ENCODE measurements at regions not wholly inside any gene's neighbourhood (a gene's known extent, or its start where the extent isn't known, plus 50 kb on each side); places are given as distances from the start of the nearest gene placed in this dataset.
"Not testable (repeated sequence)": the region's sequence is repeated elsewhere in the genome, so short reads cannot be mapped to it uniquely, and the experiment has no call there.

DNA sequence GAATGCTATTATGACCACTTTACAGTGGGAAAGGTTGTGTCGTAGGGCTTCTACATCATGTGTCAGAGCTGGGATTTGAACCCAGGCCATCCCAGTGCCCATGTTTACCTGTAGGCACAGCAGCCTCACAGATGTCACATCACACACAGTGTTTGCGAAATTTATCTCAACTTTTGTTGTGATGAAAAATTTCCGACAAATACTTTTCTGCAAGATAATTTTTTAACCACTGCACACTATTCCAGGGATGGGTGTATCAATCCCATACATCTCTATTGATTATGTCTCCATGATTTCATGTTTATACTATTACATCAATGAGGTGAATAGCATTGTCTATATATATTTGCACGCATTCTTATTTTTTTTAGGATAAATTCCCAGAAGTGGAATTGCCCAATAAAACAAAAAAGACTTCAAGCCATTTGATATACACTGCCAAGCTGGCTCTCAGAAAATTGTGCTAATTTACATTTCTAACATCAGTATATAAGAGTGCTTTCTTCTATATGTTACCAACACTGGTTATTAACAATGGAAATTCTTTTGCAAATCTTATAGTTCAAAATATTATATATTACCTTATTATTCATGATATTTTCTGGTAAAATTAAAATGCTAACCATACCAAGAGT lies 189.1 kb upstream of the ZNF217 start:
- DNase-seq, result no peak
- intact Hi-C loops (cut with DNase I), result no loop called here
- Histone ChIP-seq H3K9me3 (no peaks in the 10 kb centered on the region), H3K27ac (no peak overlapping the region), H3K4me3 (no peak overlapping the region), H3K36me3 (no peaks in the 10 kb centered on the region), H3K4me1 (ENCODE audit: insufficient read depth) (no peaks in the 10 kb centered on the region), H3K27me3 (no peaks in the 10 kb centered on the region)
- no peak for TF ChIP-seq EP300 (IDR thresholded peaks at IDR 0.05)
- no peak for TF ChIP-seq POLR2A (IDR thresholded peaks at IDR 0.05)
- TF ChIP-seq CTCF (IDR thresholded peaks at IDR 0.05), result no peak
- WGBS, 3 donors, result 71 to 85% (median 81%) methylated on average over 4 of the region's 4 CpGs

DNA sequence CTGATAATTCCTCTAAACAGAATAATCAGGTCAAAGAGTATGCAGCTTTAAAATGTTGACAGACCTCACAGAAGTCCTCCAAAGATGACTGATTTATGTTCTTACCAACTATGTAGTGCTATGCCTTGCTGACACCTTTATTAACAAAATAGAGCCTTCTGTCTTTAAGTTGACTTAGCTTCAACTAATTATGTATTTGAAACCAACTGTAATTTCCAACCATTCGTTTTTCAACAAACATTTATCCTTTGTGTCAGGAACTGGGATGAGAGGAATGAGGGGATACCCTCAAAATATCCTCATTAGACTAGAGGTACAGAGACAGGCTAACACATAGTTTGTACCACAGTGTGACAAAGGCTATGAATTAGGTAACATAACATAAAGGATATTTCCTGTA lies 186.2 kb upstream of the ZNF217 start:
- H3K4me3 ChIP-seq, result no peak overlapping the region
- no peaks in the 10 kb centered on the region for H3K4me1 ChIP-seq (ENCODE audit: insufficient read depth)
- TF ChIP-seq CTCF (IDR thresholded peaks at IDR 0.05) (no peak), EP300 (IDR thresholded peaks at IDR 0.05) (no peak), POLR2A (IDR thresholded peaks at IDR 0.05) (no peak)
- no peaks in the 10 kb centered on the region for H3K36me3 ChIP-seq
- intact Hi-C loops (cut with DNase I), result no loop called here
- 54 to 71% (median 58%) methylated on average over 1 of the region's 1 CpG for WGBS, 3 donors
- H3K9me3 ChIP-seq, result no peaks in the 10 kb centered on the region
- H3K27ac ChIP-seq, result no peak overlapping the region
- H3K27me3 ChIP-seq, result no peaks in the 10 kb centered on the region
- DNase-seq, result no peak

DNA sequence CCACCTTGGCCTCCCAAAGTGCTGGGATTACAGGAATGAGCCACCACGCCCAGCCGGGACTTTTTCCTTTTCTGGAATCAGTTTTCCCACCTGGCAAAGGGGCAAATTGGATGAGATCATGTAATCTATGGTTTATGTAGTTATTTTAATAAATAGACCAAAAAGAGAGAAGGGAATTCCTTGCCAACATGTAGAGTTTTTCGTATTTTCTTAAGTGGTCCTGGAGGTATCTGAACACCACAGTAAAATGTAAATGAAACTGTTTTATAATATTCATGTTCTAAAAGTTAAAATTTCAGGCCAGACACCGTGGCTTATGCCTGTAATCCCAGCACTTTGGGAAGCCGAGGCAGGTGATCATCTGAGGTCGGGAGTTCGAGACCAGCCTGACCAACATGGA lies 185.1 kb upstream of the ZNF217 start:
- Histone ChIP-seq H3K36me3 (no peaks in the 10 kb centered on the region), H3K9me3 (no peaks in the 10 kb centered on the region), H3K4me1 (ENCODE audit: insufficient read depth) (peaks cover 2% of the 10 kb centered on the region), H3K27ac (no peak overlapping the region), H3K4me3 (no peak overlapping the region), H3K27me3 (no peaks in the 10 kb centered on the region)
- TF ChIP-seq POLR2A (IDR thresholded peaks at IDR 0.05) (no peak), CTCF (IDR thresholded peaks at IDR 0.05) (no peak), EP300 (IDR thresholded peaks at IDR 0.05) (no peak)
- 97% methylated on average over 7 of the region's 7 CpGs for WGBS, 3 donors
- no peak for DNase-seq
- intact Hi-C loops (cut with DNase I), result no loop called here

- no peak overlapping the region for H3K27ac ChIP-seq
- H3K36me3 ChIP-seq, result no peaks in the 10 kb centered on the region
- no peaks in the 10 kb centered on the region for H3K9me3 ChIP-seq
- DNase-seq, result no peak
- peaks cover 2% of the 10 kb centered on the region for H3K4me1 ChIP-seq (ENCODE audit: insufficient read depth)
- TF ChIP-seq EP300 (IDR thresholded peaks at IDR 0.05), result no peak
- no peak for TF ChIP-seq CTCF (IDR thresholded peaks at IDR 0.05)
- no peak for TF ChIP-seq POLR2A (IDR thresholded peaks at IDR 0.05)
- H3K27me3 ChIP-seq, result no peaks in the 10 kb centered on the region
- H3K4me3 ChIP-seq, result no peak overlapping the region
- intact Hi-C loops (cut with DNase I), result no loop called here
- 86 to 92% (median 90%) methylated on average over 9 of the region's 9 CpGs for WGBS, 3 donors
Measured at GRCh38 chr20:53778041-53778516, 184.4 kb upstream of the ZNF217 start.

GRCh38 chr20:53777402-53777801 lies 183.8 kb upstream of the ZNF217 start:
- H3K9me3 ChIP-seq; intact Hi-C loops (cut with DNase I); H3K27ac ChIP-seq; H3K4me1 ChIP-seq (ENCODE audit: insufficient read depth); H3K36me3 ChIP-seq; H3K4me3 ChIP-seq; DNase-seq; H3K27me3 ChIP-seq: not testable (repeated sequence)
- 89 to 92% (median 90%) methylated on average over 7 of the region's 7 CpGs for WGBS, 3 donors
